Trophoblast cell (in vitro differentiated cells and primary cell): ENCODE measurements at regions not wholly inside any gene's neighbourhood (a gene's known extent, or its start where the extent isn't known, plus 50 kb on each side); places are given as distances from the start of the nearest gene placed in this dataset.

Experiments used
- DNase-seq, 2 donors: peaks; one replicate each; pipeline ENCODE4 v3.0.0-alpha.2; 2016
- H2AFZ ChIP-seq: 2 replicates; pipeline ENCODE4 v1.6.1; 2013; ENCODE audit warnings: low read length, moderate library complexity, mild to moderate bottlenecking; ENCODE audit not compliant: insufficient read depth, poor library complexity
- H2AK5ac ChIP-seq: 2 replicates; pipeline ENCODE4 v1.6.1; 2013; ENCODE audit warnings: mild to moderate bottlenecking, low read length
- H2BK120ac ChIP-seq: 2 replicates; pipeline ENCODE4 v1.6.1; 2013; ENCODE audit warnings: low read length, mild to moderate bottlenecking, moderate library complexity; ENCODE audit not compliant: insufficient read depth, poor library complexity
- H2BK12ac ChIP-seq: 2 replicates; pipeline ENCODE4 v1.6.1; 2013; ENCODE audit warnings: mild to moderate bottlenecking, low read length, moderate library complexity
- H2BK5ac ChIP-seq: 2 replicates; pipeline ENCODE4 v1.6.1; 2013; ENCODE audit warnings: low read length, low read depth, moderate library complexity, mild to moderate bottlenecking; ENCODE audit not compliant: poor library complexity
- H3K14ac ChIP-seq: 2 replicates; pipeline ENCODE4 v1.6.1; 2013; ENCODE audit warnings: mild to moderate bottlenecking, low read length
- H3K18ac ChIP-seq: 2 replicates; pipeline ENCODE4 v1.6.1; 2013; ENCODE audit warnings: mild to moderate bottlenecking, low read length
- H3K23ac ChIP-seq: 2 replicates; pipeline ENCODE4 v1.6.1; 2013; ENCODE audit warnings: low read length
- H3K27ac ChIP-seq: 2 replicates; pipeline ENCODE4 v1.5.1; 2013; ENCODE audit warnings: low read depth, mild to moderate bottlenecking, inconsistent platforms, low read length, moderate library complexity
- H3K27me3 ChIP-seq: 2 replicates; pipeline ENCODE4 v1.6.1; 2013; ENCODE audit warnings: inconsistent platforms, mild to moderate bottlenecking, low read length, moderate library complexity; ENCODE audit not compliant: insufficient read depth
- H3K36me3 ChIP-seq, 2 experiments: 1 replicate in 1 of 2; 2 replicates in 1 of 2; pipeline ENCODE4 v1.6.1; 2013; ENCODE audit warnings: low read length in 2 of 2, mild to moderate bottlenecking in 2 of 2, moderate library complexity in 1 of 2; ENCODE audit not compliant: insufficient read depth in 2 of 2, control insufficient read depth in 1 of 2
- H3K4ac ChIP-seq: 2 replicates; pipeline ENCODE4 v1.6.1; 2013; ENCODE audit warnings: low read depth, mild to moderate bottlenecking, low read length, moderate library complexity
- H3K4me1 ChIP-seq, 2 experiments: 1 replicate in 1 of 2; 2 replicates in 1 of 2; pipeline ENCODE4 v1.6.1; 2013; ENCODE audit warnings: low read length in 2 of 2, mild to moderate bottlenecking in 2 of 2, moderate library complexity in 1 of 2; ENCODE audit not compliant: insufficient read depth in 2 of 2, control insufficient read depth in 1 of 2
- H3K4me2 ChIP-seq: 2 replicates; pipeline ENCODE4 v1.6.1; 2013; ENCODE audit warnings: inconsistent platforms, mild to moderate bottlenecking, low read length, moderate library complexity
- H3K4me3 ChIP-seq: 2 replicates; pipeline ENCODE4 v1.5.1; 2013; ENCODE audit warnings: mild to moderate bottlenecking, low read depth, low read length, inconsistent platforms
- H3K79me1 ChIP-seq: one replicate; pipeline ENCODE4 v1.6.1; 2013; ENCODE audit warnings: low read length
- H3K79me2 ChIP-seq: 2 replicates; pipeline ENCODE4 v1.6.1; 2013; ENCODE audit warnings: low read length, mild to moderate bottlenecking; ENCODE audit not compliant: control insufficient read depth, insufficient read depth, poor library complexity
- H3K9ac ChIP-seq: 2 replicates; pipeline ENCODE4 v1.6.1; 2013; ENCODE audit warnings: mild to moderate bottlenecking, low read length
- H3K9me3 ChIP-seq: 2 replicates; pipeline ENCODE4 v1.6.1; 2013; ENCODE audit warnings: low read depth, mild to moderate bottlenecking, control low read depth, inconsistent platforms, low read length; ENCODE audit not compliant: insufficient read depth
- H4K12ac ChIP-seq: 2 replicates; pipeline ENCODE4 v1.6.1; 2013; ENCODE audit warnings: low read depth, mild to moderate bottlenecking, low read length, moderate library complexity
- H4K8ac ChIP-seq: 2 replicates; pipeline ENCODE4 v1.6.1; 2013; ENCODE audit warnings: low read depth, mild to moderate bottlenecking, low read length, moderate library complexity
- H4K91ac ChIP-seq: one replicate; pipeline ENCODE4 v1.6.1; 2013; ENCODE audit warnings: low read depth, mild to moderate bottlenecking, low read length, moderate library complexity
- WGBS: extraction: QIAGEN DNeasy Blood & Tissue Kit; methylation state at CpG from one replicate; pipeline ENCODE4 v1.1.7; 2013; ENCODE audit warnings: missing lambda C conversion rate; ENCODE audit not compliant: insufficient read length, insufficient coverage; ENCODE audit errors: extremely low coverage; 5-methylcytosine and 5-hydroxymethylcytosine counted together

DNA sequence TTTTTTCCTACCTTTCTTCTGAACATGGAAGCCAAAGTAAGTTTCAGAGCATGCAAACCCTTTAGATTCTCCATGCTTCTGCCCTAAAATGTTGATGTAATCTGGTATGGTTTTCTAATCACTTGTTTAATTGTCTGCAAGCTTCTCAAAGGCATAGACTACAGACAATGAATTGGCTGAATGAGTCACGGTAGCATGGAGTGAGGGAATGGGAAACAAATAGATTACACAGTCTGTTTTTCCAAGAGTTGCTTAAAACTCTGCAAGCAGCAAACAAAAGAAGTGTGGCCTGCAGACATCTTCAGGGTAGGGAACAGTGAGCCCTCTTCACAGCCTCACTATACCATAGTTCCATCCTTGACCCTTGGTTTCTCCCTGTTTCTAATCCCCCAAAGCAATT is 326.0 kb downstream of the BARHL2 start:
- no peak overlapping the region for H3K23ac ChIP-seq
- H3K18ac ChIP-seq: no peak overlapping the region
- H3K9me3 ChIP-seq: no peaks in the 10 kb centered on the region
- WGBS: no CpG with 5 or more reads among the region's 1 CpG
- no peak overlapping the region for H3K9ac ChIP-seq
- no peak overlapping the region for H3K4ac ChIP-seq
- peaks cover 0 to 4% of the 10 kb centered on the region in 2 experiments for H3K4me1 ChIP-seq
- no peak overlapping the region for H2AK5ac ChIP-seq
- no peak overlapping the region for H3K27ac ChIP-seq
- no peak overlapping the region for H2BK5ac ChIP-seq
- H3K4me2 ChIP-seq: no peak overlapping the region
- no peak overlapping the region for H2AFZ ChIP-seq
- H4K12ac ChIP-seq: no peak overlapping the region
- H3K36me3 ChIP-seq: no peaks in the 10 kb centered on the region
- no peak overlapping the region for H2BK120ac ChIP-seq
- no peak overlapping the region for H4K8ac ChIP-seq
- DNase-seq: no peak
- H3K79me2 ChIP-seq: no peaks in the 10 kb centered on the region
- no peak overlapping the region for H2BK12ac ChIP-seq
- no peaks in the 10 kb centered on the region for H3K79me1 ChIP-seq
- no peak overlapping the region for H4K91ac ChIP-seq
- H3K27me3 ChIP-seq: no peaks in the 10 kb centered on the region
- no peak overlapping the region for H3K14ac ChIP-seq
- no peak overlapping the region for H3K4me3 ChIP-seq

DNA sequence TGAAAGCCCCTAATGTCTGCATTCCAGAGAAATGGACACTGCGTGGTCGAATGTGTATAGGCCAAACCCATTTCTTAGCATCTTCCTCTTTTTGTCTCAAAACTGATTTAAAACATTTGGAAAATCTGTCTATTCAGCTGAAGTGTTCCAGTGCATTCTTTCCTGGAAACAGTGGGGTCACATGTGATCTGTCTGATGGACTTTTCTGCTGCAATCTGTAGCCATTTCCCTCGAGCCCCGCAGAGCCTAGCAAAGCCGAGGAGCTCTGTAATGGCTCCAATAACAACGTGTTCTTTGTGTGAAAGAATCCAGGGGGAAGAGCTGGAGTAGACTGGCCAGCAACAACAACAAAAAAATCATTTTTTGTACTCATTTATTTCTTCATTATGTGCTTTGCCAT is 329.3 kb downstream of the BARHL2 start:
- WGBS: no CpG with 5 or more reads among the region's 6 CpGs
- Histone ChIP-seq H3K4me2 (no peak overlapping the region), H3K4ac (no peak overlapping the region), H3K9ac (no peak overlapping the region), H4K8ac (no peak overlapping the region), H2BK120ac (no peak overlapping the region), H3K4me1 (peaks cover 0 to 4% of the 10 kb centered on the region in 2 experiments), H3K36me3 (no peaks in the 10 kb centered on the region), H4K91ac (no peak overlapping the region), H2AK5ac (no peak overlapping the region), H2BK12ac (no peak overlapping the region), H3K79me1 (no peaks in the 10 kb centered on the region), H3K4me3 (no peak overlapping the region), H2AFZ (no peak overlapping the region), H3K18ac (no peak overlapping the region), H3K23ac (no peak overlapping the region), H2BK5ac (no peak overlapping the region), H4K12ac (no peak overlapping the region), H3K27me3 (no peaks in the 10 kb centered on the region), H3K79me2 (no peaks in the 10 kb centered on the region), H3K14ac (no peak overlapping the region), H3K27ac (no peak overlapping the region), H3K9me3 (no peaks in the 10 kb centered on the region)
- DNase-seq: no peak

DNA sequence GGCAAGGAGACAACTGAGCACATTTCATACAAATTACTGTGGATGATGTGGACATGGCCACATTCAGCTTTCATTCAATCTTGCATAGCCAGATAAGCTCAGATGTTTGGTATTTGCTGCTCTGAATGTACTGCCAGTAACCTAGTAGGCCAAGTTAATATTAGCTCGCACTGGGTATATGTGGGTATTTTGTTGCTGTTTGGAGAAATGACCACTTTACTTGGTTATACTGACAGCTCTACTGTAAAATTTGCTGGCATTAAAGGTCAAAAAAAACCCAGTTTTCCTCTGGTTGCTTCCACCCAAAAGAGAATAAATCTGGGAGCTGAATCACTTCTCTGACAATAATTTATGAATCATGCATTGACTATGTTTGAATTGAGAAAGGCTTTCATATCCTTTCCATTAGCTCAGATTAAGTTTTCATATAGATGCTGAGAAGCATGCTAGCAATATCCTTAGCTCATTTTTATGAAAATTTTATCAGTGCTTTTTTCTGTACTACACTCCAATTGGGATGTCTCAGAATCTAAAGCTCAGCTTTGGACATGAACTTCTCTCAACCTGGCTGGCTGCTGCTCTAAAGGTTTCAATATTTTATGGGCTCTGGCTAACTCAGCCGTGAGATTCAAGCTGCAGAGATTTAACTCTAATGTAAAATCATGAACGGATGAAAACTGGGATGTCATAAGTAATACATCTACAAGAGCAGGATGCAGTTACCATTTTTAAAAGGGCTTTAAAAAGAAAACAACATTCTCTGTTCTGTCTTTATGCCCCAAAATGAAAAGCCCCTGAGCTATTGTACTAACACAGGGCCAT is 330.0 kb downstream of the BARHL2 start:
- Histone ChIP-seq H3K4ac (no peak overlapping the region), H3K4me3 (no peak overlapping the region), H3K36me3 (no peaks in the 10 kb centered on the region), H3K9me3 (no peaks in the 10 kb centered on the region), H3K9ac (no peak overlapping the region), H2BK5ac (no peak overlapping the region), H3K27ac (no peak overlapping the region), H3K23ac (no peak overlapping the region), H3K14ac (no peak overlapping the region), H3K79me1 (no peaks in the 10 kb centered on the region), H3K4me1 (peaks cover 0 to 4% of the 10 kb centered on the region in 2 experiments), H3K4me2 (no peak overlapping the region), H3K18ac (no peak overlapping the region), H4K8ac (no peak overlapping the region), H4K12ac (no peak overlapping the region), H3K79me2 (no peaks in the 10 kb centered on the region), H2AK5ac (no peak overlapping the region), H2BK12ac (no peak overlapping the region), H2AFZ (no peak overlapping the region), H2BK120ac (no peak overlapping the region), H4K91ac (no peak overlapping the region), H3K27me3 (no peaks in the 10 kb centered on the region)
- DNase-seq: no peak
- no CpG with 5 or more reads among the region's 3 CpGs for WGBS

DNA sequence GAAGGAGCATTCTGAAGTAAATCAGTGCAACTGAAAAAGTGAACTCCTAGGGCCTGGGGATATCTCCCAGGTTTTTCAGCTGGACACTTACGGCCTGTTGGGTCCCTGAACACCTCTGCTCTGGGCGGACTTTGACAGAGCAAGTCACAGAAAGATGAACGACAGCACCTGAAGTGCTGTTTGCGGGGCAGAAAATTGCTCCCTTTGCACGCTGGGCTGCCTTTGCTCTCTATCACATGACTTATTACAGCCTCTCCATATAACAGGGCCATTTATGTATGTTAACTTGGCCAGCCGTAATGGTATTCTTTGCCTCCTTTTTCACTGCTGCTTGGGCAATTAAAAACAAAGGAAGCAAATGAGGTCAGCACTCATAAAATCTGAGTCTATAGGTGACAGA is 332.9 kb downstream of the BARHL2 start:
- DNase-seq: no peak
- Histone ChIP-seq H2BK5ac (no peak overlapping the region), H3K4me1 (peaks cover 0 to 4% of the 10 kb centered on the region in 2 experiments), H2BK120ac (no peak overlapping the region), H3K4ac (no peak overlapping the region), H4K91ac (no peak overlapping the region), H3K79me1 (no peaks in the 10 kb centered on the region), H3K9ac (no peak overlapping the region), H4K8ac (no peak overlapping the region), H3K79me2 (no peaks in the 10 kb centered on the region), H3K4me3 (no peak overlapping the region), H3K36me3 (no peaks in the 10 kb centered on the region), H3K27me3 (no peaks in the 10 kb centered on the region), H3K23ac (no peak overlapping the region), H3K4me2 (peak overlapping the region; percentile 17), H2AK5ac (no peak overlapping the region), H2BK12ac (no peak overlapping the region), H2AFZ (no peak overlapping the region), H3K27ac (no peak overlapping the region), H4K12ac (no peak overlapping the region), H3K9me3 (no peaks in the 10 kb centered on the region), H3K18ac (no peak overlapping the region), H3K14ac (no peak overlapping the region)
- WGBS: no CpG with 5 or more reads among the region's 6 CpGs
